Activated CD4-positive, CD25-positive, alpha-beta regulatory T cell treated with anti-CD3 and anti-CD28 coated beads, Interleukin-2, amount 50 U/mL, for 72 hours (primary cell): ENCODE measurements at regions not wholly inside any gene's neighbourhood (a gene's known extent, or its start where the extent isn't known, plus 50 kb on each side); places are given as distances from the start of the nearest gene placed in this dataset.

Experiments
- DNase-seq: peaks from one replicate; pipeline ENCODE4 v3.0.0; 2021

- DNase-seq: no peak
Observed at GRCh38 chr20:52242237-52243230, 51.0 kb upstream of the ZFP64 start.
